AG04449 (cell line): ENCODE measurements at regions not wholly inside any gene's neighbourhood (a gene's known extent, or its start where the extent isn't known, plus 50 kb on each side); places are given as distances from the start of the nearest gene placed in this dataset.

Source experiments
- CTCF ChIA-PET: fragments of 350-600 bp; formaldehyde crosslinking; extraction: SDS; loops from one replicate; lab custom pipeline; 2021; ENCODE audit warnings: antibody characterized with exemption; lab: Yijun Ruan, JAX
- POLR2A ChIA-PET: fragments of 400-600, 350-600 bp; formaldehyde crosslinking; extraction: SDS; loops from one replicate; lab custom pipeline; 2020; ENCODE audit warnings: antibody characterized with exemption, inconsistent platforms; lab: Yijun Ruan, JAX
- DNase-seq: peaks from one replicate; pipeline ENCODE4 v3.0.0-alpha.2; 2010; ENCODE audit warnings: low read depth, low spot score
- H3K4me3 ChIP-seq: 2 replicates; pipeline ENCODE4 v1.5.1; 2011; ENCODE audit warnings: low read depth, mild to moderate bottlenecking, control low read depth, low read length
- CTCF ChIP-seq: IDR thresholded peaks from one replicate; pipeline ENCODE4 v1.5.1; 2011; ENCODE audit warnings: mild to moderate bottlenecking, moderate library complexity, low read length, control low read depth, inconsistent platforms; ENCODE audit not compliant: insufficient read depth; ENCODE audit errors: missing control alignments

GRCh38 chr10:26621243-26621888 lies 76.1 kb upstream of the PDSS1 start:
- CTCF ChIA-PET = interaction anchor here (1.1 kb wide), 1 partner anchor 14 kb away, joined by 3 read pairs; no protein-coding TSS in a partner anchor
- no peak overlapping the region for H3K4me3 ChIP-seq
- POLR2A ChIA-PET = no interaction called here
- no peak for TF ChIP-seq CTCF
- DNase-seq = no peak

GRCh38 chr10:26621889-26622711 lies 75.4 kb upstream of the PDSS1 start:
- CTCF ChIA-PET = no interaction called here
- POLR2A ChIA-PET = no interaction called here
- TF ChIP-seq CTCF = no peak
- DNase-seq = no peak
- no peak overlapping the region for H3K4me3 ChIP-seq

GRCh38 chr10:26622891-26623290 lies 74.6 kb upstream of the PDSS1 start:
- DNase-seq = no peak
- no peak overlapping the region for H3K4me3 ChIP-seq
- CTCF ChIA-PET = no interaction called here
- POLR2A ChIA-PET = no interaction called here
- TF ChIP-seq CTCF = no peak

GRCh38 chr10:26624006-26624405 lies 73.5 kb upstream of the PDSS1 start:
- ChIA-PET CTCF (no interaction called here), POLR2A (no interaction called here)
- H3K4me3 ChIP-seq = no peak overlapping the region
- no peak for DNase-seq
- TF ChIP-seq CTCF = no peak

GRCh38 chr10:26626066-26626465 lies 71.4 kb upstream of the PDSS1 start:
- ChIA-PET CTCF (no interaction called here), POLR2A (no interaction called here)
- no peak for DNase-seq
- TF ChIP-seq CTCF = no peak
- H3K4me3 ChIP-seq = no peak overlapping the region

GRCh38 chr10:26627324-26627723 lies 70.2 kb upstream of the PDSS1 start:
- no peak for DNase-seq
- H3K4me3 ChIP-seq = no peak overlapping the region
- ChIA-PET CTCF (no interaction called here), POLR2A (no interaction called here)
- TF ChIP-seq CTCF = no peak
